GM21526 (cell line): ENCODE measurements at regions not wholly inside any gene's neighbourhood (a gene's known extent, or its start where the extent isn't known, plus 50 kb on each side); places are given as distances from the start of the nearest gene placed in this dataset.

Experiments
- ATAC-seq: cut with Tn5 transposase; IDR thresholded peaks from one replicate; pipeline ENCODE4 v1.9.1; 2021; ENCODE audit warnings: moderate library complexity; ENCODE audit not compliant: unreplicated experiment, low FRiP score

- ATAC-seq: no peak
Observed at GRCh38 chr4:123996718-123997510, 600.3 kb downstream of the SPRY1 start.

GRCh38 chr4:123997776-123998449 is 601.3 kb downstream of the SPRY1 start:
- no peak for ATAC-seq

GRCh38 chr4:124000233-124000632 is 603.6 kb downstream of the SPRY1 start:
- no peak for ATAC-seq

GRCh38 chr4:124015766-124016165 is 619.2 kb downstream of the SPRY1 start:
- ATAC-seq: no peak

DNA sequence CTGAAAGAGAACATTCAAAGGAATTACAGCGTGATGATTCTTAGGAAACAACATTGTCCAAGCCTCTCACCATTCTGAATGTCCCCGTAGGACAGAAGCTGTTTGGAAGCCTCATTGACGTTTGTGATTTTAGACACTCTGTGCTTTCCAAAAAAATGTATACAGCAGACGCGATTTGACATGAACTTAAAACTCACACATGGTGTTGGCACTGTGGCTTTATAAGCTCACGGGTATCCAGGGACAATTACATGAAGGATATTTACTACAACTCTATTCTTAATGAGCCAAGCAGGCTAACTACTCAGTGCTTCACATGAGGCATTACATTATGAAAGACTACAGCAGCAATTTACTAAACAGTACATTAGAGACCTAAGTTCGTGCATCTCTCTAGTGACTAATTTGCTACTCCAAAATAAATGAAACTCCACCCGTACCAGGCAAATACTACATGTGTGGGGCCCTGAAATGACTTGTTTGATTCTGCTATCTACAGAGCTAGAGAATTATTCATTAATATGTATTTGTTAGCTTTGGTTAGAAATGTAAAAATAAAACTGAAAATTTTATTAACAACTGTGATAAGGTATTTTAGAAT is 620.7 kb downstream of the SPRY1 start:
- no peak for ATAC-seq

DNA sequence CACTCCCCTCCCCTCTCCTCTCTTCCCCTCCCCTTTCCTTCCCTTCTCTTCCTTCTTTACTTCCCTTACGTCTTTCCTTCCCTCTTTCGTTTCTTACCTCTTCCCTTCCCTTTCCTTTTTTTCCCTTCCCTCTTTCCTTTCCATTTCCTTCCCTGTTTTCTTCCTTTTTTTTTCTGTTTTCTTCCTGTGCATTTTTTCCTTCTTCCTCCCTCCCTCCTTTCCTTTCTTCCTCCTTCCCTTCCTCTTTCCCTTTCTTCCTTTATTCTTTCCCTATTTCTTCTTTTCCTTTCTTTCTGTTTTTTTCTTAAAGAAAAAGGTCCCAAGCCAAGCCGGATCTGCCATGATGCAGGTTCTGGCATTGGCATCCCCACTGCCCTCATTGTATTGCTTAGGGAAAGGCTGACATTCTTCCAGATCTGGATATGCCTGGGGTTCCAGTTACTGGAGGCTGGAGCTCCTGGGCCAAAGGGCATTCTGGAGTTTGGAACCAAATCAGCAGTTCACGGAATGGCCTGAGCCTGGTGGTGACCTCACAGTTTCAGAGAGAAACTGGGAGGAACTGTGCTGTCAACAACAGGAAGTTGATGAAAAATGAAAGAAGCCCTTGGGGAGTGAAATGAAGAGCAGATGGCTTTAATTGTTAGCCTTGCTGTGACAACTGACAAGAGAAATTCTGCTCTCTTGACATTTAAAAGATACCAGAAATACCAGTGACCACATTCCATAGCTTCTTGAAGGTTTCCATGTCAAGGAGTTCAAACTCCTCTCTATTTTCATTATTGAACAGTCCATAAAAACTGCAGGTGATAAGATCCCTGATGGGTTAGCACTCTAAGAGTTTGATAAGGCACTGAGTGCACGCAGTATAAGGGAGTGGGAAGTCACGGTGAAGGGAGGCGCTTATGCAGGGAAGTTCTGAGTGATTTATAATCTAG is 622.1 kb downstream of the SPRY1 start:
- ATAC-seq: peak; percentile 100

- no peak for ATAC-seq
Observed at GRCh38 chr4:124019749-124020549, 623.4 kb downstream of the SPRY1 start.

- ATAC-seq: no peak
Observed at GRCh38 chr4:124025000-124025399, 628.4 kb downstream of the SPRY1 start.

DNA sequence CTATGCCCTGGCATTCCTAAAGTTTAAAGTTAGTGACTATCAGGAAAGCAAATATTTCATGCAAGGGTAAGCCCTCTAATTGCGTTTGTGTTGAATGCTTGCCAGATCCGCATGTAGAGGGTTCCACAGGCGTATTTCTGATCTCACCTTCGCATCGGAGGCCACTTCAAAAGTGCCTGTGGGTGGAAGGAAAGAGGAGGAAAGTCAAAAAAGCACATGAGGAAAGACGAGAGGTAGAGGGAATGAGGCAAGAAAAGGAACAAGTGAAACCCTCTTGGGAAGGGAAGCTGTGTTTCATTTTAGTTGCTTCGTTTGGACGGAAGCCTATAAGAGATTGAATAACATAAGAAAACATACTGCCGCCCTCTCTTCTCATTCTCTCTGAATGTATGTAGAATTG is 628.8 kb downstream of the SPRY1 start:
- no peak for ATAC-seq

GRCh38 chr4:124028182-124028581 is 631.6 kb downstream of the SPRY1 start:
- no peak for ATAC-seq

DNA sequence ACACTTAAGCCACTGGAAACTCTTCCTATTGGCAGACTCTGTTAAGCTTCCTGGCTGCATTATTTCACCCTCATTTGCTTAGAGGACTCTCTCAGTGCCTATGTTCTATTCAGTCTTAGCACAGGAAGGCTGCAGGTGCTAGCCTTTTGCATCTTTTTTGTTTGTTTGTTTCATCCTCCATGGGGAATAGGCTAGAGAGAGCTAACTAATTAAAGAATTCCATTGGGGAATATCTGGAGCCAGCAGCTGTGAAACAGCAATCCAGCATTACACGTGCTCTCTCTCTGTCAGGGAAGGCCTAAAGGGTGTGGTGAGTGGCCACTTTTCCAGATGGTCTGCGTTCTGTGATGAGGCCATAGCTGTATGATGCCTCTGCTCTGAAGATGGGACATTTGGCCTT is 633.6 kb downstream of the SPRY1 start:
- ATAC-seq: no peak

- ATAC-seq: no peak
Observed at GRCh38 chr4:124032035-124032434, 635.4 kb downstream of the SPRY1 start.

DNA sequence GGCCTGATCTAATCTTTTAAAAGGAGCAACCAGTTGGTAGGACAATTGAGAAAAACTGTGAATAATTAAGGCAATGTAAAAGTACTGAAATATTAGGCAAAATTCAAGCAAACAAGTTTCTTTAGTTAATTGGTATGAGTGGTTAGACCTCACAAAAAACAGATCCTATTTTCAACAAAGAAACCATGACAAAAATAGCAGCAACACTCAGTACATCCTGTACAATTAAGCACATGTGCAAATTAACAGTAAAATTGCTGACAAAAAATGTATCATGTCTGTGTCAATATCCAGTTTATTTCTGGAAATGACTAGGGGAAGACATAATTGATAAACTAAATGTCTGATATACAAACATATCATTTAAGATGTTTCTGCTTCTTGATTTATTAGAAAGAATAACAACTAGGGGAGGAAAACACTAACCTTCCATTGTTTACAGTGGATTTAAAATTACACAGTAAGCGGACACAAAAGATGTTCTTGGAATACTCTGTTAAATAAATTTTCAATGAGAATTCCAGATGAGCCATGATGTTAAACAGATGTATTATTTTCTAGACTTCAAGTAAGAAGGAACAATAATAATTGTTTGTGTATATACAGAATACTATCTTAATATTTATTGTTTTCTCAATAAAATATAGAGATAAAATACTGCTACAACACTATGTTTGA is 638.9 kb downstream of the SPRY1 start:
- ATAC-seq: no peak

- no peak for ATAC-seq
Observed at GRCh38 chr4:124037236-124037635, 640.6 kb downstream of the SPRY1 start.

DNA sequence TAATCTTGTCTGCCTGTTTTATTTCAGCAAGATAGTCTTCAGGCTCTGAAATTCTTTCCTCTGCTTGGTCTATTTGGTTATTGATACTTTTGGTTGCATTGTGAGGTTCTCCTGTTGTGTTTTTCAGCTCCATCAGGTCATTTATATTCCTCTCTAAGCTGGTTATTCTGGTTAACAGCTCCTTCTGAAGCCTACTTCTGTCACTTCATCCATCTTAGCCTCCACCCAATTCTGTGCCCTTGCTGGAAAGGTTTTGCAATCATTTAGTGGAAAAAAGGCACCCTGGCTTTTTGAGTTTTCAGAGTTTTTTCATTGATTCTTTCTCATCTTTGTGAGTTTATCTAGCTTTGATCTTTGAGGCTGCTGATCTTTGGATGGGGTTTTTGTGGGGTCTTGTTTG is 647.7 kb downstream of the SPRY1 start:
- no peak for ATAC-seq

DNA sequence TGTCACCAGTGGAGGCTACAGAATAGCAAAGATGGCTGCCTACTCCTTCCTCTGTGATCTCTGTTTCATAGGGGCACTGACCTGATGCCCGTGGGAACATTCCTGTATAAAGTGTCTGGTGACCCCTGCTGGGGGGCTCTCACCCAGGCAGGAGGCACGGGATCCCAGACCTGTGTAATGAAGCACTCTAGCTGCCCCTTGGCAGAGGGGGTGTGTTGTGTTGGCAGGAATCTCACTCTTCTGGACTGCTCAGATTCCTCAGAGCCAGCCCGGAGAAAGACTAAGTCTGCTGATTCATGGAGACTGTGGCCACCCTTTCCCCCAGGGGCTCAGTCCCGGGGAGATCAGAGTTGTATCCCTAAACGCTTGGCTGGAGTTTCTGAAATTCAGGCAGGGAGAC is 648.3 kb downstream of the SPRY1 start:
- no peak for ATAC-seq

DNA sequence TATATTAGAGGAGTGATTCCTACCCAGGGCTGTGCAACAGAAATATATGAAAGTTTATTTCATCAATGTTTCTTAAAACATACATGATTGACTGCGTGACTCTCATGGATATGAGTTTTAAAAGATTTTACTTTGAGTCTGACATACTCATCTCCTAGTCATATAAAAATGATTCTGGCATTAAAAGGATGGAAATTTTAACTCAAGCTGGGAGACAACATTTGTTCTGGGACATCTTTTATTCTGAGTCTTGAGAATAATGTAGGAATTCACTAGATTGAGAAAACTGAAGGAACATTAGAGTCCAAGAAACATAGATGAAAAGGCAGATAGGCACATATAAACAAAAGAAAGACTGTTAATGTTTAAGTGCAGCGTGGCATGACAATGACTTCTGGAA is 649.6 kb downstream of the SPRY1 start:
- no peak for ATAC-seq

DNA sequence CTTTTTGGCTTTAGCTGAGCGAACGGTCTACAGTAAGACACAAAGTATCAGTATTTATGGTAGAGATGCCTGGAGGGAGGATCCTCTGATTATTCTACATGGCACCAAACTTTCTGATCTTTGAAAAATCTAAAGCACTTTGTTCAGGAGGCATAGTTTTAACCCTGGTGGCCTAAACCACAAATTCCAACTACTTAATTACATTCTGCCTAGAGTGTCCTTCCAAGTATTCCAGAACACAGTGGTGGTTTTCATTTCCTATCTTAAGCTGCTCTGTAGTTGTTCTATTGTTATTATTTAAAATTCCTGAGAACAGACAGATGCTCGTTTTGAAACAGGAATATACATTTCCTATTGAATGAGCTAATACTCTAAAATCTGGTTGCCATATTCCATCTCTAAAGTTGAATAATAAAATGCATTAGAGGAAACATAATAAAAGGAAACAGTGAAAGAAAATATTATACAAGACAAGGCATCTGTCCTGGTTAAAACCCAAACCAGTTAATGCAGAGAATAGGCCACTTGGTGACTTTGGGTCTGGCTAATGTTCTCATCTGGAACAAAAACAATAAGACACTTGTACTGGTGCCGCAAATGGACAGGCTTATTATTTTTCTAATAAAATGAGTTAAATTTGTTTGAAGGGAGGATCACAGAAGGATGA is 657.4 kb downstream of the SPRY1 start:
- ATAC-seq: no peak

DNA sequence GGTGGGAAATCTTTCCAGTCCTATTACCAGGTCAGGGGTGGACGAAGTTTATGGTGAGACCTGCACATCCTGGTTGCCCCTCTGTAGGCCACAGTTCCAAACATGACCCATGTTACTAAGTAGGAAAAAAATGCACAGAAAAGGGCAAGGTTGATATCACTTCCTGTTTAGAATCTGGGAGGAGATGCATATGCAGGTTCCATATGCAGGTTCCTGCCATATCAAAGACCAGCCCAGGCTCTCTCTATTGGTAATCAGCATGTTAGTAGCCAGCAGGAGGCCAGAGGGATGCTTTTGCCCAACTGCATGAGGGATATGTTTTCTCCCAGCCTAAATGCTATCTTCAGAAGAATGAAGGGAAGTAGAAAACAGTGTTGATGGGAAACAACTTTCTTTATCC is 657.2 kb downstream of the ANKRD50 start:
- no peak for ATAC-seq
